Rectal smooth muscle tissue (tissue), 1 donor: ENCODE measurements at regions not wholly inside any gene's neighbourhood (a gene's known extent, or its start where the extent isn't known, plus 50 kb on each side); places are given as distances from the start of the nearest gene placed in this dataset.

Experiments
- H3K27ac ChIP-seq: one replicate; pipeline ENCODE4 v1.7.0; 2013; ENCODE audit warnings: low read depth, low read length, inconsistent platforms
- H3K27me3 ChIP-seq: one replicate; pipeline ENCODE4 v1.7.0; 2013; ENCODE audit warnings: low read length; ENCODE audit not compliant: control insufficient read depth, insufficient read depth
- H3K36me3 ChIP-seq: one replicate; pipeline ENCODE4 v1.7.0; 2013; ENCODE audit warnings: low read length; ENCODE audit not compliant: control insufficient read depth, insufficient read depth
- H3K4me1 ChIP-seq: one replicate; pipeline ENCODE4 v1.7.0; 2013; ENCODE audit warnings: low read length; ENCODE audit not compliant: control insufficient read depth, insufficient read depth
- H3K4me3 ChIP-seq: one replicate; pipeline ENCODE4 v1.7.0; 2013; ENCODE audit warnings: low read length
- H3K9ac ChIP-seq: one replicate; pipeline ENCODE4 v1.7.0; 2013; ENCODE audit warnings: low read length

GRCh38 chr5:1748271-1748670, 51.4 kb downstream of the MRPL36 start:
- Histone ChIP-seq H3K4me1 (no peaks in the 10 kb centered on the region), H3K4me3 (no peak overlapping the region), H3K27me3 (peaks cover 2% of the 10 kb centered on the region), H3K27ac (no peak overlapping the region), H3K36me3 (no peaks in the 10 kb centered on the region), H3K9ac (no peak overlapping the region)

- Histone ChIP-seq H3K4me1 (no peaks in the 10 kb centered on the region), H3K36me3 (no peaks in the 10 kb centered on the region), H3K4me3 (no peak overlapping the region), H3K27ac (no peak overlapping the region), H3K9ac (no peak overlapping the region), H3K27me3 (peaks cover 2% of the 10 kb centered on the region)
Measured at GRCh38 chr5:1747803-1748085, 51.9 kb downstream of the MRPL36 start.

DNA sequence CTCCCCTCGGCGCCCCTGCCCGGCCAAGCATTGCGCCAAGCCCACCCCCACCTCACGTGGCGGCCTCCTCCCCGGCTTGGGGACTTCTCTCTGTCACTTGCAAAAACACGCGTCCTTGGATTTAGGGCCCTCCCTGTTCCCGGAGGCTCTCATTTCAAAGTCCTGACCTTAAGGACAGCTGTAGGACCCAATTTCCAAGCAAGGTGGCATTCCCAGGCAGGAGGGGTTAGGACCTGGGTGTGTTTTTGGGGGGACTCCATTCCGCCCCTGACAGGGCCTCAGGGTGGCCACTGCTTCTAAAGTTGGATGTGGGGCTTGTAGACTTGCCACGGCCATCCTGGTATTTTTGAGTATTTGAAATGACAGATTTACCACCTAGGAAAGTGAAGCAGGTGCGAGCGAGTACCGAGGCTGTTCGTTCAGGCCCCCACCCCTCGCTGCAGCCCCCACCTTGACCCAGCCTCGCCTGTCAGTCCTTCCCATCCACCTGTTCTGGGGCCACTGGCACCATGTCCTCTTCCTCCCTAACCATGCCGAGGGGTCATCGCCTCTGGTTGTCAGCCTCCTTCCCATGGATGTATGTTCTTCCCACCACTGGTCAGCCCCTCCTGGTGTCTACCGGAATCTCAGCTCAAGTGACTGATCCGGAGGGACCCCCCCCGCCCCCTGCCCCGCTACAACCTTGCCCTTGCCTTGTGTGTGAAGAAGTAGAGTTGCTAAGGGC, 52.4 kb downstream of the MRPL36 start:
- no peak overlapping the region for H3K9ac ChIP-seq
- no peak overlapping the region for H3K27ac ChIP-seq
- H3K4me1 ChIP-seq: no peaks in the 10 kb centered on the region
- no peaks in the 10 kb centered on the region for H3K36me3 ChIP-seq
- H3K4me3 ChIP-seq: no peak overlapping the region
- peaks cover 2% of the 10 kb centered on the region for H3K27me3 ChIP-seq

- no peaks in the 10 kb centered on the region for H3K36me3 ChIP-seq
- peaks cover 2% of the 10 kb centered on the region for H3K27me3 ChIP-seq
- no peaks in the 10 kb centered on the region for H3K4me1 ChIP-seq
- no peak overlapping the region for H3K9ac ChIP-seq
- H3K27ac ChIP-seq: no peak overlapping the region
- no peak overlapping the region for H3K4me3 ChIP-seq
Measured at GRCh38 chr5:1746371-1747078, 53.1 kb downstream of the MRPL36 start.

- no peaks in the 10 kb centered on the region for H3K36me3 ChIP-seq
- H3K4me1 ChIP-seq: no peaks in the 10 kb centered on the region
- H3K27me3 ChIP-seq: peaks cover 2% of the 10 kb centered on the region
- no peak overlapping the region for H3K4me3 ChIP-seq
- H3K9ac ChIP-seq: no peak overlapping the region
- no peak overlapping the region for H3K27ac ChIP-seq
Measured at GRCh38 chr5:1745796-1746370, 53.8 kb downstream of the MRPL36 start.

- no peak overlapping the region for H3K9ac ChIP-seq
- no peak overlapping the region for H3K4me3 ChIP-seq
- no peaks in the 10 kb centered on the region for H3K4me1 ChIP-seq
- H3K27ac ChIP-seq: no peak overlapping the region
- peaks cover under 1% of the 10 kb centered on the region for H3K27me3 ChIP-seq
- no peaks in the 10 kb centered on the region for H3K36me3 ChIP-seq
Measured at GRCh38 chr5:1745123-1745795, 54.4 kb downstream of the MRPL36 start.

DNA sequence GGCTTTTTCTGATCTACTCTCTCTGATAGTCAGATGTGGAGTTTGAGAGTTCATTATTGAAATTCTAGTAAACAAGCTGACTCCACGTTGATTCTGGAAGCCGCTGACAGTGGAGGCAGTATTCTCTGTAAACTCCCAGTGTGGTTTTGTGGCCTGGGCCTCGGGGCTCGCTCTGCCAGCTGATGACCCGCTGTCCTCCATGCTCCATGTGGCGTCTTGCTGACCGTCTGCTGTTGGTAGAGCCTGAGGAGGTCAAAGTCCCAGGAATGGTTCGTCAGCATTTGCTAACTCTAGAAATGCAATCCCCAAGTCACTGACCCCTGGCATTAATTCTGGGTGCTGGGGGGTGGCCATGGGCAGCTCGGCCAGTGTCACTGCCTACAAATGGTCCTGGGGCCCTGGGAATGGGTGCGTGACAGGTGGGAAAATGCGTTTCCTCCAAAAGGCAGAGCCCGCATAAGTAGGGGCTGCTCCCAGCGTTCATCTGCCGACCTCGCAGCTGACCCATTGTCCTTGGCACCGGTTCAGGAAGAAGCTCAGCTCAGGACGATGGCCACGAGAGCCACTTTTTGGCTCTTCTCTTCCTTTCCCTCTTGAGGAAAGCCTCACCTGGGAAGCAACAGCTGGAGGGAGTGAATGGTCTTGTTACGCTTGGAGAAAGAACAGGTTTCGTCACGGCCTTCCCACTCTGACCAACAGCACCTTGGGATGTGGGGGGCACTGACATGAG, 55.1 kb downstream of the MRPL36 start:
- no peaks in the 10 kb centered on the region for H3K36me3 ChIP-seq
- no peaks in the 10 kb centered on the region for H3K27me3 ChIP-seq
- no peak overlapping the region for H3K9ac ChIP-seq
- H3K4me1 ChIP-seq: no peaks in the 10 kb centered on the region
- no peak overlapping the region for H3K4me3 ChIP-seq
- H3K27ac ChIP-seq: no peak overlapping the region

- H3K4me1 ChIP-seq: no peaks in the 10 kb centered on the region
- no peak overlapping the region for H3K4me3 ChIP-seq
- H3K27me3 ChIP-seq: no peaks in the 10 kb centered on the region
- no peak overlapping the region for H3K27ac ChIP-seq
- H3K36me3 ChIP-seq: no peaks in the 10 kb centered on the region
- H3K9ac ChIP-seq: no peak overlapping the region
Measured at GRCh38 chr5:1743769-1744085, 55.9 kb downstream of the MRPL36 start.

DNA sequence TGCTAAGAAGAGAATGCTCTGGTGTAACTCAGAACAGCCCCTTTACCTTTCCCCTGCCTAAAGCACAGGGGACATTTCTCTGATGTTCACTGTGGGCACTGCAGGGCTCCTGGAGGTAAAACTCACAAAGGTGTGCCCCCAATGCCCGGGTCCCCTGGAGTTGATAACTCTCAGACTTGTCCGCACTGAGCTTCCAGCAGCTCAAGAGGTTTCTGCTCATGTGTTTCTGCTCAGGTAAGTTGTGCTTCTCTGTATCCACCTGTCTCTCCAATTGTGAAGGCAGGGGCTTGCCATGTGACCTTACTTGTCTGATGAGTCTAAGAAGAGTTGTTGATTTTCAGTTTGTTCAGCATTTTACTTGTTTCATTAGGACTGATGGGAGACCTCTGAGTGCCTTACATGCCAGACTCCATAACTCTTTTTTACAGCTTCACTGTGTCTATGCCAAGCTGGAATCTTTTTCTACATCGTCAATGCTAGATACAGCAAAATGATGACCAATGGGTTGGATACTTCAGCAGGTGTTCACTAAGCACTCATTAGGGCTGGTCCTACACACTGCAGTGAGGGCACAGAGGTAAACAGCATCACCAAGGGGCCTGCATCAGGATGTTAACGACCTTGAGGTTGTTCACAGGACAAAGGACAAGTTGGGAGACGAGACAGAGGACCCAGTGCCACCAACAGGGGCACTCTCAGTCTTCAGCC, 56.4 kb downstream of the MRPL36 start:
- H3K4me3 ChIP-seq: no peak overlapping the region
- no peaks in the 10 kb centered on the region for H3K27me3 ChIP-seq
- no peak overlapping the region for H3K27ac ChIP-seq

GRCh38 chr5:1737790-1738405, 61.7 kb downstream of the MRPL36 start:
- Histone ChIP-seq H3K4me1 (no peaks in the 10 kb centered on the region), H3K4me3 (no peak overlapping the region), H3K9ac (no peak overlapping the region), H3K36me3 (no peaks in the 10 kb centered on the region), H3K27me3 (no peaks in the 10 kb centered on the region), H3K27ac (no peak overlapping the region)

More for the DNA sequence above, 56.4 kb downstream of the MRPL36 start:
- H3K4me1 ChIP-seq: no peaks in the 10 kb centered on the region
- no peak overlapping the region for H3K9ac ChIP-seq
- H3K36me3 ChIP-seq: no peaks in the 10 kb centered on the region

DNA sequence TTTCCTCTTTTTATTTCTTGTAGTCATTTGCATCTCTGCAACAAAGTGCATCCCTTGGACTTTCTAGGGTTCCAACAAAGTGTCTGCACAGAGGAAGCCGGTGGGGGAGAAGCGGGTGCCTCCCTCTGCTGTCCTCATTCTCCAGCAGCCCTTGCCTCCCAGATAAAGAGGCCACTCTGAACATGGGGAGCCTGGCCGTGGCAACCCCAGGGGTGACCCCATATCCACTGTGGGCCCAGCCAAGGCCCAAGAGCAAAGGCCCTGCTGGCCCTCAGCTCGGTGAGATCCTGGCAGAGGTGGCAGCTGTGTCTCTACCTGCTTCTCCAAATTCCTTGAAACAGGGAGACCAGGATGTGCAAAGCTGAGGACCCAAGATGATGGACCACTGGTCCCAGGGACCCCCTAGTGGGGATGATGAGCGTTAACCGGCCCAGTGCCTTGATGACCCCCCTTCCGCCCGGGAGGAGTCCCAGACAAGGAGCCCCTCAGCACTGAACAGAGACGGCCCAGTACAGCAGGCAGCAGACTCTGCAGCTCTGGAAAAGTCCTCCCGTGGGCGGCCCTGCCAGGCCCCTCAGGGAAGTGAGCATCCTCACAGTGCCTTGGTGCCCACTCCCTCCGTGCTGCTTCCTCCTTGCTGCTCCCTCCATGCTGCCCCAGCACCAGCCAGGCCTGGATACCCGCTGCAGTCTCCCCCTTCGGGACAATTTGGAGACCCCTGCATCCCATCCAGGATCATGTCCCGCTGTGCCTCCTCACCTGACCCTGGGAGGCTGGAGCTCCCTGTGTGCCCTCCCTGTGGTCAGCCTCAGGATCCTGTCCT, 62.5 kb downstream of the MRPL36 start:
- H3K36me3 ChIP-seq: no peaks in the 10 kb centered on the region
- no peak overlapping the region for H3K27ac ChIP-seq
- H3K4me1 ChIP-seq: no peaks in the 10 kb centered on the region
- no peaks in the 10 kb centered on the region for H3K27me3 ChIP-seq
- no peak overlapping the region for H3K4me3 ChIP-seq
- H3K9ac ChIP-seq: no peak overlapping the region
